ENCODE measurements at regions not wholly inside any gene's neighbourhood (a gene's known extent, or its start where the extent isn't known, plus 50 kb on each side); places are given as distances from the start of the nearest gene placed in this dataset.
"Not testable (repeated sequence)": the region's sequence is repeated elsewhere in the genome, so short reads cannot be mapped to it uniquely, and the experiment has no call there.

DNA sequence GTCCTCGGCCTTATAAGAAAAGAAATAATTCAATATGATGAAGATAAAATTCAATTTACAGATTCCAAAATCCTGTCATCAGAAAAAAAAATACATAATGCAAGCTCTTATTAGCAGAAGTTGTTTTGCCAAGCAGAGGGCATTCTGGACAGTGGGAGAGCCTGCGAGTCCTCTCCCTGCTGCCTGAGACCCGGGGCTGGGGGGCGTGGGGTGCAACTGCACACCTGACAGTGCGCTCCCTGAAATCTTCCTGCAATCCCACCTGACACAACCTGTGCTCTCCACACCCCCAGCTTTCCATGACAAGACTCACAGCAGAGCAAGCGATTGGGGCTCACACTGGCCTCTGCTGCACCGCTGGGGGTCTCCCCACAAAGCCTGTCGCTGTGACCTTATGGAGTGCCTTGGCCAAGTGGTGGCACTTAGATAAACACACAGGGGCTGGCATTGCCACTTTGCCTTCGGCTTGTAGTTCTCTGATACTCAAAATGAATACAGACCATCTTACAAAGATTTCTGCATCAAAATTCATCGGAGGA is 130.3 kb upstream of the PDE10A start:
- no peak for DNase-seq (ENCODE audit: low read depth)

DNA sequence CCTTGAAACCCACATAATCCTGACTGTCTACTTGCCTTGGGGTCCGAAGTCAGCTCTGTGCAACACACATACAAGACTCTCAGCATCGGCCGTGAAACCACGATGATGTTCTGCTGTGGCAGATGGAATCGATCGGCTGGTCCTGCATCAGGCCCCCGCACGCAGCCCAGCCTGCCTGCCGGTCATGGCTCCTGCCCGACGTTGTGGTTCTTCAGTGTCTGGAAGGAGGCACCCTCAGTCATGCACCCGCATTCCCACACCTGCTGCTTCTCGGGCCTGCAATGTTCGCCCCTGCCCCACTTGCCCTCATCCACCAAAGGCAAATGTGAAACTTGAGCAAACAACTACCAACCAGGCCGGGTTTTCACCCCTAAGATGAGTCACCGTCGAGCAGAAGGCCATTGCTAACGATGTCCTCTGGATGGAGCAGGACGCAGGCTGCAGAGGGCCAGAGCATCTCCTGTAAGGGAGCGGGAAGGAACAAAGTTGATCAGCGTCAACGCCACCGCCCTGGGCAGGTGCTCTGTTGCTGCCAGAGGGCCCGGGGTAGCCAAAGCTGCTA is 128.9 kb upstream of the PDE10A start:
- DNase-seq (ENCODE audit: low read depth), result no peak

- no peak for DNase-seq (ENCODE audit: low read depth)
These were observed 128.3 kb upstream of the PDE10A start for GRCh38 chr6:165791306-165791705.

- no peak for DNase-seq (ENCODE audit: low read depth)
These were observed 119.8 kb upstream of the PDE10A start for GRCh38 chr6:165782812-165783211.

DNA sequence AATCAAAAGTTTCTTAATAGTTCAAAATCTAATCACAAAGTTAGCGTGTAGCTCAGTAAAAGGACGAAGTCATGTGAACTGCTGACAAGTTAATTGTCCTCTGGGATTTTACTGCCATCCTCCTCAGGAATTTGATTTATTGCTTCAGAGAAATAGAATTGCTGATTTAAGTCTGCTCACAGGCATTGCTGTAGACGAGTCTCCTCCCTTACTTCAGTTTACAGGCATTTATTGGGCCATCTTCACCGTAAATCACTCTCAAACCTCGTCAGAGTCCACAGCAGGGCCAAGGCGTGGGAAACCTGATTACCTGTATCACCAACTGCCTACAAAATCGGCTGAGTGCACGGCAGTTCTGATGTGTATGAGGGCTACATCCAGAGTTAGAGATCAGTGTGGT is 119.1 kb upstream of the PDE10A start:
- no peak for DNase-seq (ENCODE audit: low read depth)

GRCh38 chr6:165777680-165778079 is 114.6 kb upstream of the PDE10A start:
- DNase-seq (ENCODE audit: low read depth), result no peak

DNA sequence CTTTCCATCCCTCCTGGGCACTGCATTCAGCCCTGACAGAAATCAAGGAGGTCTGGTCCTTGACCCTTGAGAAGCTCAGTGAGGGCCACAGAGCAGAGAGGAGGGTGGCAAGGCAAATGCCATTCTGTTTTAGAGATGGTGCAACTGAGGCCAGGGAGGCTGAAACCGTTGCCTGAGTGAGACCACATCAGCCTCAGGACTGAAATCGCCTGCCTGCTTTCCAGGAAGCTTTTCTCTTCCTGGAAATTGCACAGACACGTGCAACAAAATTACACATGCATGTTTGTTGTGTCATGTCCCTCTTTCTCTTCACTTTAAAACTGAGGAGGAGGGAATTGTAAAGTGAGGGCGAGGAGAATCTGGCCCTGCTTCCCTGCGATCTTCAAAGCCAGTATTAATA is 113.7 kb upstream of the PDE10A start:
- DNase-seq (ENCODE audit: low read depth), result no peak

DNA sequence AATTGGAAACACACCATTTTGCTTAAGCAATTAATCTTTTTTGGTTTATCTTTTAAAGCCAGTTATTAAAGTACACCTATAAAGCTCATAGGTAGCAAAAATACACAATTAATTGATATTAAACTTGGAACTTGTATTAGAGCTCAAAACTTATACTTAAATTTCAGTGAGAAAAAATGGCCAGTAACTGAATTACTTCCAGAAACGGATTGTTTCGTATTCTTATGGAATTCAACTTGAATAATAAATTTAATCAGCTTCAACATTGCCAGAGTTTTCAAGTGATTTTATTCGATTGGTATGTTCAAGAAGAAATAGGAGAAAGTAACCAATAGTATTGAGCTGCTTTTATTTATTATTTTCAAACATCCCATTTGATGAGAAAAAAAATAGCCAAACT is 112.7 kb upstream of the PDE10A start:
- no peak for DNase-seq (ENCODE audit: low read depth)

DNA sequence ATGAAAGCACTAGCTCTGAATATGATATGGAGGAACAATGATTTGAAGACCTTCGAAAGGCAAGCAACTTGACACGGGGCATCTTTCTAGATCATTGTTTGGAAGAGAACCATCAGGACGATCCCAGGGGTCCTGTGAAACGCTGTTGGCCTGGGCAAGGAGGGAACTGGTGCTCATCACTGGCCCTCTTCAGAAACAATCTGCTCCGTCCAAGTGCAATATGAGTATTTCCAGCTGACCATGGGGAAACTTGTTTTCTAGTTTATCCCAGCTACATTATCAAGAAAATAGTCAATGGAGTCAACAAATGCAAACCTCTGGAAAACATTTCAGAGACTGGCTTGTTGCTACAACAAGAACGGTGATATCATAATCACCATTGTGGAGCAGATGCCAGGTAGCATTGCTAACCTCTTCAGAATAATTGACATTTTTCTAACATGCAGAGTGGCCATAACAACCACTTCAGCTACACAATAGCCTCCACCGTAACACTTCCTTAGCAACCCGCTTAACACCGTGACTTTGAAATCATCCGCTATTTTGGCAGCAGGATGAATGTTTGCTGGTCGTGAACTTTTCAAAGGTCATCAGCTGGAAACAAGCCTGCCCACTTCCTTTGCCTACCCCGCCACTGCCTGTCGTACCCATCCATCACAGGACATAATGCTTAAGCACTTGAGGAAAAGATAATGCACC is 112.0 kb upstream of the PDE10A start:
- no peak for DNase-seq (ENCODE audit: low read depth)

DNA sequence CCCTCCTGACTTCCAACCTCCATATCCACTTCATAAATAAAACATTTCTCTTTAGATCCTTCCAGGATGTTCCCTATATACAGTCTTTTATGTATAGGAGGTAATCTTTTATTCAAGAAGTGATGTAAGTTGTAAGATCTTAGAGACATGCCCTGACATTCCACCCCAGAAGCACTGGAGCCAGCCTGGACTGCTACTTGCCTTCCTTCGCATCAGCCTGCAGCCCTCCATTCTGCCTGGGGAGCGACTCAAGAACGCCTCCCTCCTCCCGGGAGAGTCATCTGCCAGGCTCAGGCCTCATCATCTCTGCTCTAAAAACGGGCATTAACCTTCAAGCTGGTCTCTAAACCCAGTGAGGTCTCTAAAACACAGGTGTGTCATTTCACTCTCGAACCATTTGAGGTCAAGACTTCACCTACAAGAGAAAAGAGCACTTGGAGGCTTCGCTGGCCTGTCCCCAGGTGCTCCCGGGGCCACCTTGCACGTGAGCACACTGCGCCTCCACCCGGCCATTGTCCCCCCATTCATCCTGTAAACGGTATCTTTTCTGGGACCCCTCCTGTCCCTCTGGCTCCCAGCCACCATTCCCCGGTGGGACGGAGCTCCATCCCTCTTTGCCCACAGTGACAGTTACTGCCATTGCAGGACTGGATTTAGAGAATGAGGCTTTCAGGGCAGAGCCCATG is 107.5 kb upstream of the PDE10A start:
- no peak for DNase-seq (ENCODE audit: low read depth)

- no peak for DNase-seq (ENCODE audit: low read depth)
These were observed 106.8 kb upstream of the PDE10A start for GRCh38 chr6:165769884-165770283.

- no peak for DNase-seq (ENCODE audit: low read depth)
These were observed 106.4 kb upstream of the PDE10A start for GRCh38 chr6:165769401-165769800.

GRCh38 chr6:165768961-165769360 is 105.9 kb upstream of the PDE10A start:
- DNase-seq (ENCODE audit: low read depth), result no peak

DNA sequence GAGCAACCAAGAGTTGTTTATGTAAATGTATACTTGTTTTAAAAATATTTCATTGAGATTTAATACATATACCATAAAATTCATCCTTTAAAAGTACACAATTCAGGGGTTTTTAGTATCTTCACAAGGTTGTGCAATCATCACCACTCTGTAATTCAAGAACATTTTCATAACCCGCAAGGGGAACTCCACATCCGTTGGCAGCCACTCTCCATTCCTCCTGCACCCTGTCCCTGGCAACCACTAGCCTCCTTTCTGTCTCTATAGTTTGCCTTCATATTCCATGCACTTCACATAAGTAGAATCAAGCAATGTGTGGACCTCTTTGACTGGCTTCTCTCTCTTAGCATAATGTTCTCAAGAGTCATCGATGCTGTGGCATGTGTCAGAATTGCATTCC is 104.2 kb upstream of the PDE10A start:
- peak; percentile 64 for DNase-seq (ENCODE audit: low read depth)

- peak; percentile 41 for DNase-seq (ENCODE audit: low read depth)
These were observed 103.4 kb upstream of the PDE10A start for GRCh38 chr6:165766457-165766856.

- DNase-seq (ENCODE audit: low read depth), result no peak
These were observed 103.0 kb upstream of the PDE10A start for GRCh38 chr6:165766026-165766425.

GRCh38 chr6:165765256-165765655 is 102.2 kb upstream of the PDE10A start:
- not testable (repeated sequence) for DNase-seq (ENCODE audit: low read depth)

DNA sequence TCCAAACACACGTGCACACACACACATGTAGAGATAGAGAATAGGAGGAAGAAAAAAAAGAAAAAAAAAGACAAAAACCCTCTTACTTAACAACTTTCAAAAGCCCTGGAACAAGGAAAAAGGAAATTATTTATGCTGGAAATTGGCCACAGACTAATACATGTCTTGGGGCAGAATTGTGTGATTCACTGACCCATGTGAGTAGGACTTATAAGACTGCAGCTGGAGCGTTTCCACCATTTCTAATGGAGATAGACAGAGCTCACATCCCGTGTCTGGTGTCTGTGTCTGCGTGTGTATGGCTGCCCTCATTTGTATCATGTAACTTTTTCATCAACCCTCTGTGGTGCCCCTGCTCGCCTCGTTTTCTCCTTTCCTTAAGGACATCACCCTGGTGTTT is 99.8 kb upstream of the PDE10A start:
- DNase-seq (ENCODE audit: low read depth), result peak; percentile 79

DNA sequence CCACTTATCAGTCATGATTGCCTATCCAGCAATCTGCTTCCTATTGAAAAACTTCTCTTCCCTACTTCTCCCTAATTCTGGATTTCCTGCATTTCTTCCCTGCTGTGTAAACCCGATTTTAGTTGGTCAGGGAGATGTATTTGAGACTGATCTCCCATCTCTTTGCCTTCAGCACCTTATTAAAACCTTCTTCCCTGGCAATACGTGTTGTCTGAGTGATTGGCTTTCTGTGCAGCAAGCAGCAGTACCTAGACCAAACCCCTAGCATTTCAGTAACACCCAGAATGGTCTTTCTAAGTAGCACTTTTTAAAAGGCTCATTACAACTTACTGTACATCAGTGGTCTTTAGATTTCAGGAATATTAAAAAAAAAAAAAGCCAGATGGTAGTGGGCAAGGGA is 99.1 kb upstream of the PDE10A start:
- no peak for DNase-seq (ENCODE audit: low read depth)

DNA sequence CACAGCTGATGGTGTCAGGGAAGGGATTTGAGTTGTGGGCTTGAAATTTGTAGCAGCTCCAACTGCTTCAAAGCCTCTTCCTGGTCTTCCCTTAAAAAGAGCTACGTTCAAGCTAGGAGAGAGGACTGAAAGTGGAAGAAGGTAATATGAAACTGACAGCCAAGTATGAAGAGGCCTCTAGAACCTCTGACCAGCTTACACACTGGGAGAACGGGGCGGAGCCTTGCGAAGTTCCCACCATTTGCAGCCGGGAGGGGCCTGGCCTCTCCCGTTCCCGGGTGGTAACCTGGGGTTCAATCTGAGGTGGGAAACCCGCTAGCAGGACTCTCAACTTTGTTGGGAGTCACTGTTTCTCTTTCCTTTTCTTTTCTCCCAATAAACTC is 97.8 kb upstream of the PDE10A start:
- DNase-seq (ENCODE audit: low read depth), result no peak

DNA sequence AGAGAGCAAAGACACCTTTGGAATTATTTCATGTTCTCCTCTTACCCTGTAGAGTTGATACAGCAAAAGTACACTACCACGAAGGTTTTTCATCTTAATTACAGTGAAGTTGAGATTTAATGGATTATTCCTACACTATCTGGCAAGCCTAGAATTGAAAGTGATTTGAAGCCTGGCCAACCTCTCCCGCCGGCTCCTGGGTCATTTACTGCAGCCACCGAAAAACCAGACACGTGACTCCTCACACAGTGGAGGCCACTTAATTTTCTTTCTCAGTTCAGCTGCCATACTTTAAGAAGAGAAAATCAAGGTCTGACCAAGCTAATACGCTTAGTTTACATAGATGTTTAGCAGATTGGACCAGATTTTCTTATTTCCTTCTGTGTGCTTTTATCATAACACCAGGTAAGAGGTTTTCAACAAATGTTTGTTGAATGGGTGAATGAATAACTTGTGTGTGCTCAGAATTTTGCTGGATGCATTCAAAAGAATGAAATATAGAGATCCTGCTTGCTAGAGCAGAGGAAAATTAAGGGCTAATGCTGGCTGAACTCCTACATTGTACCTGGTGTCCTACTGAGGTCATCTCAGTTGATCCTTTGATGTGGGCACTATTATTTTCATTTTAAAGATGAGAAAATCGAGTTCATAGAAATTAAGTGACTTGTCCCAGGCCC is 97.2 kb upstream of the PDE10A start:
- no peak for DNase-seq (ENCODE audit: low read depth)

DNA sequence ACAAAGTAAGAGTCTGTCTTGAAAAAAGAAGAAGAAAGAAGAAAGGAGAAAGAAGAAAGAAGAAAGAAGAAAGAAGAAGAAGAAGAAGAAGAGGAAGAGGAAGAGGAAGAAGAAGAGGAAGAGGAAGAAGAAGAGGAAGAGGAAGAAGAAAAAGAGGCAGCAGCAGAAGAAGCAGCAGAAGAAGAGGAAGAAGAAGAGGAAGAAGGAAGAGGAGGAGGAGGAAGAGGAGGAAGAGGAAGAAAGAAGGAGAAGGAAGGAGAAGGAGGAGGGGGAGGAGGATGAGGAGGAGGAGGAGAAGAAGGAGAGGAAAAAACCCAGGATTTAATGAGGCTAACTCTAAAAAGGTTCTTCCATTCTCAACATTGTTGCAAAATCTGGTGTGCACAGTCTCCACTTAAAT is 95.4 kb upstream of the PDE10A start:
- DNase-seq (ENCODE audit: low read depth), result no peak

GRCh38 chr6:165755583-165755982 is 92.5 kb upstream of the PDE10A start:
- DNase-seq (ENCODE audit: low read depth), result no peak
